Prostate gland (tissue), 2 donors: ENCODE measurements at regions not wholly inside any gene's neighbourhood (a gene's known extent, or its start where the extent isn't known, plus 50 kb on each side); places are given as distances from the start of the nearest gene placed in this dataset.

Source experiments
- POLR2A ChIP-seq: fragments of 450-650 bp; IDR thresholded peaks from one replicate; pipeline ENCODE4 v1.6.1; 2016; ENCODE audit warnings: antibody characterized with exemption, mild to moderate bottlenecking
- POLR2AphosphoS5 ChIP-seq: sonication (generic); formaldehyde crosslinking; IDR thresholded peaks from one replicate; pipeline ENCODE4 v1.6.1; 2017; ENCODE audit warnings: antibody characterized with exemption
- TF ChIP-seq, protein P1 (sequence below), 4 experiments: fragments of 200-600 bp in 2 of 4; fragments of 450-650 bp in 2 of 4; sonication (generic) in 2 of 4; IDR thresholded peaks; 1 replicate in 3 of 4; 2 replicates in 1 of 4; pipeline ENCODE4 v1.5.1; 2016 to 2019; ENCODE audit warnings: antibody characterized with exemption in 4 of 4, mild to moderate bottlenecking in 2 of 4, moderate library complexity in 2 of 4

DNA sequence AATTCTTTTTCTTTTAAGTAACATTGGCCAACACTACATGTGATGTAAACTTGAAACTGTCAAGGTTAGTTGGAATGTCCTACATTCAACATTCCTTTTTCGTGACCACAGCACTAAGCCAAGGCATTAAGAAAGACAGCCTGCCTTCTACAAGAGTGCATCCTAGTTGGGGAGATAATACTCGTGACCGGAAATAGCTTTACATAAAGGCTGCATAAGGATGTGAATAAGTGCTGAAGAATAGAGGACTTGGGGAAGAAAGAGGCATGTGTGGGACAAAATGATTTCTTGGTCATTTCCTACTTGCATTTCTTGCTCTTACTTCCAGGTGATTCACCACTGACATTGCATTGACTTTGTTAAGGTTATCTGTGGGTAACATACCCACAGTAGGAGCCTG, 282.0 kb downstream of the DMRT2 start:
- TF ChIP-seq POLR2A (no peak), POLR2AphosphoS5 (no peak)
- TF ChIP-seq, protein P1, sequence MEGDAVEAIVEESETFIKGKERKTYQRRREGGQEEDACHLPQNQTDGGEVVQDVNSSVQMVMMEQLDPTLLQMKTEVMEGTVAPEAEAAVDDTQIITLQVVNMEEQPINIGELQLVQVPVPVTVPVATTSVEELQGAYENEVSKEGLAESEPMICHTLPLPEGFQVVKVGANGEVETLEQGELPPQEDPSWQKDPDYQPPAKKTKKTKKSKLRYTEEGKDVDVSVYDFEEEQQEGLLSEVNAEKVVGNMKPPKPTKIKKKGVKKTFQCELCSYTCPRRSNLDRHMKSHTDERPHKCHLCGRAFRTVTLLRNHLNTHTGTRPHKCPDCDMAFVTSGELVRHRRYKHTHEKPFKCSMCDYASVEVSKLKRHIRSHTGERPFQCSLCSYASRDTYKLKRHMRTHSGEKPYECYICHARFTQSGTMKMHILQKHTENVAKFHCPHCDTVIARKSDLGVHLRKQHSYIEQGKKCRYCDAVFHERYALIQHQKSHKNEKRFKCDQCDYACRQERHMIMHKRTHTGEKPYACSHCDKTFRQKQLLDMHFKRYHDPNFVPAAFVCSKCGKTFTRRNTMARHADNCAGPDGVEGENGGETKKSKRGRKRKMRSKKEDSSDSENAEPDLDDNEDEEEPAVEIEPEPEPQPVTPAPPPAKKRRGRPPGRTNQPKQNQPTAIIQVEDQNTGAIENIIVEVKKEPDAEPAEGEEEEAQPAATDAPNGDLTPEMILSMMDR (IDR thresholded peaks at IDR 0.05) = no peak
